ENCODE measurements at regions not wholly inside any gene's neighbourhood (a gene's known extent, or its start where the extent isn't known, plus 50 kb on each side); places are given as distances from the start of the nearest gene placed in this dataset.

- no peak for TF ChIP-seq CTCF (conservative IDR thresholded peaks at IDR 0.05; ENCODE audit: low read length)
- no peak for TF ChIP-seq EZH2phosphoT487 (IDR thresholded peaks at IDR 0.05; ENCODE audit: borderline replicate concordance)
Measured at GRCh38 chr2:34719206-34719605, 1120.1 kb upstream of the FAM98A start.
